Activated naive CD4-positive, alpha-beta T cell (primary cell): ENCODE measurements at regions not wholly inside any gene's neighbourhood (a gene's known extent, or its start where the extent isn't known, plus 50 kb on each side); places are given as distances from the start of the nearest gene placed in this dataset.
"Not testable (repeated sequence)": the region's sequence is repeated elsewhere in the genome, so short reads cannot be mapped to it uniquely, and the experiment has no call there.

Experiments used
- DNase-seq, 4 experiments: peaks; one replicate each; lab custom pipeline; 2025; lab: John Stamatoyannopoulos, UW

DNA sequence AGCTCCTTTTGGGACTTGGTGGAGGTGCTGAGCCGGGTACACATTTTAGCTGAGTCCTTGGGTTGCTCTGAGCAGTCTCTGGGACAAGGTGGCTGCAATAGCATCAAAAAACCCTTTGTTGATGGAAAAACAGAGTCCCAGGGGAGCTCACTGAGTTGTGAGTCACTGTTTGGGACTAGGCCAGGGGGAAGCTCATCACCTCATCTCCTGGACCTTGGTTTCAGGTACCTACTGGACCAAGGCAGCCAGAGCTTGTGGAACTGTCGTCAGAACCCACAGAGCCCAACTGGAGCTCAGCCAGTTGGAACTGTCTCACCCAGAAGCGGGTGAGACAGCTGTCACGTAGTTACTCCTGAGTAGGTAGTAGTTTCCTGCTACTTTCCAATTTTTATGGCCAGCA lies 146.7 kb downstream of the HLX start:
- no peak for DNase-seq

- no peak for DNase-seq
Observed at GRCh38 chr1:221029981-221030649, 150.9 kb downstream of the HLX start.

GRCh38 chr1:221030990-221031389 lies 151.7 kb downstream of the HLX start:
- DNase-seq = no peak

DNA sequence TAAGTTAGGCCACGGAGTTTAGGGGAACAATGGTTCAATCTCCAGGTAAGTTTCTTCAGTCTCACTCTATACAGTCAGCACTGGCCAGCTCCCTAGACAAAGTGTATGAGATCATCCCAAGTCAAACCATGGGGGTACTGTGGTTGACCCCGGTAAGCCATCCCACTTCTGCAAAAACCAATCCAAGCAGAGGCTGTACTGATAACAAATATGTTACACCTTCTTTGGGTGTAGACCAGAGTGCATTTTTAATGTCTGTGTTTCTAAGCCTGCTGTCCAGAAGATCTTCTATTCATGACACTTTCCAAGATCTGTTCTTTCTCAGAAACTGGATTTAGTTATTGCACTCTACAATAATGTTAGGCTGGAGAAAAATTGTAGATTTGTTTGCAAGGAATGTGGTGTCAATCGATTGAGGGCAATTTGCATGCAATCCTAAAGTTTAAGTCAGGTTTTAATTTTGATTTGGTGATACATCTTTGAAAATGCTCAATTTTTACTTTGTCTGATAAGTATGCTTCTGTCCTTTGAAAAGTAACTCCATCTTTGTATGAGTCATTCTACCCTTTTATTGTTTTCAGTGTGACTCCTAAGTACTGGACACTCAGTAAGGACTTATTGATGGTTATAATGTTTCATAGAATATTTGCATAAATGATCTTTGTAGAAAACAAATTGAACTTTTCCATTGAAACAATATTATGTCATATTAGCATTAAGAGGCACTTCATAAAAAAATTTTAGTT lies 152.4 kb downstream of the HLX start:
- DNase-seq = no peak

GRCh38 chr1:221032204-221032585 lies 153.0 kb downstream of the HLX start:
- no peak for DNase-seq

DNA sequence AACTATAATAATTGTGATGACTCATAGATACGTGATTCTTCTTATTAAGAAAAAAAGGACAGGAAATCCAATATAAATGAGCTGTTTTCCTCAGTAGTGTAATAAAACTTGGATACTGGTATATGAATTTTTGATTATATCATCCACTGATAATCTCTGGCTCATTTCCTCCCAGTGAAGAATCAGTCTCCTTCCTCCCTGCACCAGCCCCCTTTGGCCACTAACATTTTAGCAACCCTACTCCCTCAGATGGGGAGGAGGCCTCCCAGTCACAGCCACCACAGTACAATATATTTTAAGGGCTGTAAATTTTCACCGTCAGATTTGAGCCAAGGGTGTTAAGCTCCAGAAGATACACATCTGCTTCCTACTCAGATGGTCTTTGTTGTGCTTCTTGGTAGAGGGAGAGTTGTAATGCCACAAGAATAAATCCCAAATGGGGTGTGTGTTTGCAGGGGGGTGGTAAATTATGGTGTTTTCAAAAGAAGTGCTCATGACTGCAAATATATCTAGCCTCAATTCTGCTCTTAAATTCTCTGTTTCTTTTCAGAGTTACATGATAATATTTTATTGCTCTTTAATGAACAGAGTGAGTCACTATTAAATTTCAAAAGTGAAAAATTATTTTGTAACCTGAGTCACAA lies 153.5 kb downstream of the HLX start:
- DNase-seq = no peak

GRCh38 chr1:221035662-221036153 lies 156.5 kb downstream of the HLX start:
- DNase-seq = no peak

GRCh38 chr1:221039616-221040015 lies 160.4 kb downstream of the HLX start:
- no peak for DNase-seq

GRCh38 chr1:221040101-221040500 lies 160.9 kb downstream of the HLX start:
- DNase-seq = no peak

- DNase-seq = no peak
Observed at GRCh38 chr1:221040691-221041285, 161.5 kb downstream of the HLX start.

- DNase-seq = no peak
Observed at GRCh38 chr1:221044538-221044937, 165.3 kb downstream of the HLX start.

GRCh38 chr1:221045151-221045550 lies 165.9 kb downstream of the HLX start:
- no peak for DNase-seq

GRCh38 chr1:221045842-221046831 lies 166.9 kb downstream of the HLX start:
- no peak for DNase-seq

- DNase-seq = not testable (repeated sequence)
Observed at GRCh38 chr1:221051391-221051790, 172.1 kb downstream of the HLX start.

DNA sequence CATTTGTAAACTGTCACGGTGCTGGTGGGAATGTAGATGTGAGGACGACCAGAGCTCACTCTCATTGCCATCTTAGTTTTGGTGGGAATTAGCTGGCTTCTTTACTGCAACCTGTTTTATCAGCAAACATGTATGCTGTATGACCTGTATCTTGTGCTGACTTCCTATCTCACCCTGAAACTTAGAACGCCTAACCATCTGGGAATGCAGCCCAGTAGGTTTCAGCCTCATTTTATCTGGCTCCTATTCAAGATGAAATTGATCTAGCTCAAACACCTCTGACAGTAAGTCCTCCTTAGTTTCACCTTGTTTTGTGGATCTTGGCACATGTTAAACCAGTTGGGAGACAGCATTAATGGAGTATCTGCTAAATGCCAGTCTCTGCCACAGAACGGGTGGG lies 174.6 kb downstream of the HLX start:
- DNase-seq = no peak

GRCh38 chr1:221059506-221059905 lies 180.3 kb downstream of the HLX start:
- no peak for DNase-seq

GRCh38 chr1:221063651-221064050 lies 184.4 kb downstream of the HLX start:
- no peak for DNase-seq

DNA sequence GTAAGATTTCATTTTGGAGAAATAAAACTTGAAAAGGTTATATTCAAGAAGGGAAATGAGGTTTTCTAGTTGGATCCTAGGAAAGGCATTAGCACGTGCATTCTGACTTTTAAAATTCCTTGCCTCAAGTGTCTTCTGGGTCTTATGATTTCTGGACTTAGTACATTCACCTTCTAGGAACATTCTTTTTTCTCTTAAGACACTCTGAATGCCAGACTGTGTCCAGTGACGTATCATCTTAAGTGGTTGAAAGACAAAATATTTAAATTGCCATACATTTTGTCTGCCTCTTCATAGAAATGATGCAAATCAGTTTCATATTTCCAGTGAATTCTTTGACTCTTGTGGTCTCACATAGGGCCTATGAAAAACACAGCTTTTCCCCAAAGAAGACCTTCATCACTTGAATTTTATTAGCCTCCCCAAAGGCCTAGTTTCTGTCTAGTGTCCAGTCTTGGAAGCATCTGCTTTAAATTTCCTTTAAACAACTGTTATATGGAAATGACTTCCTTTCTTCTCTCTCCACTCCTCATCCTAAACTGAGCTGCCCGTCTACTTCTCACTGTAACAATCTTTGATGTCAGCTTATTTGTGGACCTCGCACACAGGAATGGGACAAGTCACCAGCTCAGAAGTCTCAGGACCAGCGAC lies 187.2 kb downstream of the HLX start:
- DNase-seq = no peak

GRCh38 chr1:221067721-221068120 lies 188.5 kb downstream of the HLX start:
- no peak for DNase-seq

DNA sequence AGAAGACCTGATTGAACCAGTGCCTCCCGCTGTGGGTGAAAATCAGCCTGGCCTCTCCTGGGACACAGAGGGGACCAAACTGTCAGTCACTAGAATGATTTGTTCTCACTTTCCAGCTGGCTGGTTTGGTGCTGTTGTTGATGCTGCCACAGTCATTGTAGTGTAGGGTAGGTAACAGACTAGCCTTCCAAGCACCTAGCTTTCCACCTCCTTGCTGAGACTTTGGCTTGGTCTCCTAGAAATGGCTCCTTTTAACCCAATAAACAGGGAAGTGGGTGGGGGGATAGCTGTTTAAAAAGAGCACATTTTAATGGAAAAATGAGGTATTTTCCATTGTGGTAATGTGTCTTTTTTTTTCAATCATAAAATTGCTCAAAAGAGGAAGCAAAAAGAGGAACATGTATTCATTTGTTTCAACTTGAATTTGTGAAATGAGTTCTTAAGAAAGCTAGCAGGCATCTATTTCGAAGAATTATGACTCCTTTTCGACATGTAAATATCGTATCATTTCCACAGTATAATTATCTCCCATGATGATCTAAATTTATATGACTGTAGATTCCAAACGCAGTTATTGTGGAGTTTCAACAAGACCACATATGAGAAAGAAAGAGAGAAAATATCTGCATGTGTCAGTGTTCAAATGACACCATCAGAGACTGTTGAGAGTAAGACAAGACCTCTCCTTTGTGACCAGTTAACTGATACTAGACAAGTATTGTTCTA lies 190.1 kb downstream of the HLX start:
- DNase-seq = no peak
